Ascending aorta (tissue), 2 donors: ENCODE measurements at regions not wholly inside any gene's neighbourhood (a gene's known extent, or its start where the extent isn't known, plus 50 kb on each side); places are given as distances from the start of the nearest gene placed in this dataset.

ENCODE experiments used
- DNase-seq, 2 donors: peaks; one replicate each; pipeline ENCODE4 v3.0.0-alpha.2; 2019; ENCODE audit warnings: low spot score in 2 of 2
- H3K27ac ChIP-seq, 2 donors: fragments of 200-600 bp; sonication (generic); one replicate each; pipeline ENCODE4 v1.5.1; 2016 to 2017; ENCODE audit warnings: mild to moderate bottlenecking in 1 of 2
- H3K27me3 ChIP-seq: fragments of 200-600 bp; sonication (generic); one replicate; pipeline ENCODE4 v1.5.1; 2017
- H3K36me3 ChIP-seq, 2 donors: fragments of 200-600 bp; sonication (generic); one replicate each; pipeline ENCODE4 v1.5.1; 2016
- H3K4me1 ChIP-seq, 2 donors: fragments of 200-600 bp; sonication (generic); one replicate each; pipeline ENCODE4 v1.5.1; 2016 to 2017; ENCODE audit warnings: mild to moderate bottlenecking in 1 of 2
- H3K4me3 ChIP-seq, 2 donors: fragments of 200-600 bp; sonication (generic); one replicate each; pipeline ENCODE4 v1.5.1; 2016 to 2017; ENCODE audit warnings: mild to moderate bottlenecking in 1 of 2
- H3K9me3 ChIP-seq, 2 donors: fragments of 200-600 bp; sonication (generic); one replicate each; pipeline ENCODE4 v1.5.1; 2016
- CTCF ChIP-seq, 3 experiments: fragments of 200-600 bp in 2 of 3; fragments of 450-650 bp in 1 of 3; sonication (generic) in 2 of 3; IDR thresholded peaks; one replicate each; pipeline ENCODE4 v1.5.1; 2016 to 2019; ENCODE audit warnings: antibody characterized with exemption in 3 of 3, mild to moderate bottlenecking in 1 of 3, moderate library complexity in 1 of 3
- intact Hi-C: fragments of 100-400 bp; cut with DNase I; formaldehyde crosslinking; loops from one replicate; pipeline ENCODE4 v1.15.1; 2023

GRCh38 chr14:27688841-27689444 is 1077.6 kb upstream of the FOXG1 start:
- H3K27me3 ChIP-seq = no peaks in the 10 kb centered on the region
- H3K9me3 ChIP-seq = no peaks in the 10 kb centered on the region
- H3K36me3 ChIP-seq = no peaks in the 10 kb centered on the region
- intact Hi-C loops = no loop called here
- no peaks in the 10 kb centered on the region for H3K4me1 ChIP-seq
- DNase-seq = no peak
- TF ChIP-seq CTCF (IDR thresholded peaks at IDR 0.05) = no peak
- H3K27ac ChIP-seq = no peak overlapping the region
- H3K4me3 ChIP-seq = no peak overlapping the region

GRCh38 chr14:27712364-27712763 is 1054.2 kb upstream of the FOXG1 start:
- Histone ChIP-seq H3K9me3 (peaks cover 0 to 4% of the 10 kb centered on the region in 2 donors), H3K36me3 (no peaks in the 10 kb centered on the region), H3K4me1 (no peaks in the 10 kb centered on the region), H3K27me3 (no peaks in the 10 kb centered on the region), H3K27ac (no peak overlapping the region), H3K4me3 (no peak overlapping the region)
- DNase-seq = no peak
- no peak for TF ChIP-seq CTCF (IDR thresholded peaks at IDR 0.05)
- intact Hi-C loops = no loop called here

GRCh38 chr14:27715561-27715960 is 1051.0 kb upstream of the FOXG1 start:
- Histone ChIP-seq H3K27me3 (no peaks in the 10 kb centered on the region), H3K27ac (no peak overlapping the region), H3K36me3 (no peaks in the 10 kb centered on the region), H3K4me1 (no peaks in the 10 kb centered on the region), H3K9me3 (no peaks in the 10 kb centered on the region), H3K4me3 (no peak overlapping the region)
- no peak for DNase-seq
- intact Hi-C loops = no loop called here
- TF ChIP-seq CTCF (IDR thresholded peaks at IDR 0.05) = no peak

GRCh38 chr14:27721760-27722159 is 1044.8 kb upstream of the FOXG1 start:
- TF ChIP-seq CTCF (IDR thresholded peaks at IDR 0.05) = no peak
- H3K27ac ChIP-seq = no peak overlapping the region
- H3K4me3 ChIP-seq = no peak overlapping the region
- H3K27me3 ChIP-seq = no peaks in the 10 kb centered on the region
- H3K4me1 ChIP-seq = no peaks in the 10 kb centered on the region
- no peaks in the 10 kb centered on the region for H3K36me3 ChIP-seq
- H3K9me3 ChIP-seq = no peaks in the 10 kb centered on the region
- intact Hi-C loops = no loop called here
- no peak for DNase-seq

- no peaks in the 10 kb centered on the region for H3K4me1 ChIP-seq
- H3K27me3 ChIP-seq = no peaks in the 10 kb centered on the region
- H3K9me3 ChIP-seq = no peaks in the 10 kb centered on the region
- DNase-seq = no peak
- intact Hi-C loops = no loop called here
- H3K36me3 ChIP-seq = no peaks in the 10 kb centered on the region
- no peak overlapping the region for H3K4me3 ChIP-seq
- no peak for TF ChIP-seq CTCF (IDR thresholded peaks at IDR 0.05)
- no peak overlapping the region for H3K27ac ChIP-seq
Measured at GRCh38 chr14:27725482-27725881, 1041.1 kb upstream of the FOXG1 start.

- intact Hi-C loops = no loop called here
- Histone ChIP-seq H3K27me3 (no peaks in the 10 kb centered on the region), H3K27ac (no peak overlapping the region), H3K36me3 (no peaks in the 10 kb centered on the region), H3K4me1 (no peaks in the 10 kb centered on the region), H3K9me3 (no peaks in the 10 kb centered on the region), H3K4me3 (no peak overlapping the region)
- no peak for TF ChIP-seq CTCF (IDR thresholded peaks at IDR 0.05)
- DNase-seq = no peak
Measured at GRCh38 chr14:27727251-27727770, 1039.3 kb upstream of the FOXG1 start.
